HEK293T (cell line): ENCODE measurements at regions not wholly inside any gene's neighbourhood (a gene's known extent, or its start where the extent isn't known, plus 50 kb on each side); places are given as distances from the start of the nearest gene placed in this dataset.
"Not testable (repeated sequence)": the region's sequence is repeated elsewhere in the genome, so short reads cannot be mapped to it uniquely, and the experiment has no call there.

Experiments
- CTCF ChIA-PET: fragments of 350-600 bp; formaldehyde crosslinking; extraction: SDS; loops from one replicate; lab custom pipeline; 2021; ENCODE audit warnings: antibody characterized with exemption, inconsistent platforms; lab: Yijun Ruan, JAX
- POLR2A ChIA-PET: fragments of 350-600 bp; formaldehyde crosslinking; extraction: SDS; loops from one replicate; lab custom pipeline; 2020; ENCODE audit warnings: antibody characterized with exemption, inconsistent platforms; lab: Yijun Ruan, JAX
- DNase-seq: peaks from one replicate; pipeline ENCODE4 v3.0.0; 2012; ENCODE audit warnings: mixed read lengths; ENCODE audit errors: extremely low spot score
- ARNT ChIP-seq: fragments of 450-650 bp; IDR thresholded peaks from 2 replicates; pipeline ENCODE4 v1.6.1; 2017; ENCODE audit warnings: mild to moderate bottlenecking
- BHLHE40 ChIP-seq: fragments of 450-650 bp; IDR thresholded peaks from 2 replicates; pipeline ENCODE4 v1.6.1; 2016; ENCODE audit warnings: mild to moderate bottlenecking, moderate library complexity, borderline replicate concordance
- CTBP1 ChIP-seq: fragments of 450-650 bp; IDR thresholded peaks from 2 replicates; pipeline ENCODE4 v1.6.1; 2016; ENCODE audit warnings: borderline replicate concordance
- ELF4 ChIP-seq: fragments of 450-650 bp; IDR thresholded peaks from 2 replicates; pipeline ENCODE4 v1.6.1; 2017; ENCODE audit warnings: antibody characterized with exemption
- FOXA1 ChIP-seq: fragments of 450-650 bp; IDR thresholded peaks from 2 replicates; pipeline ENCODE4 v1.6.1; 2016; ENCODE audit warnings: mild to moderate bottlenecking
- FOXK2 ChIP-seq: fragments of 450-650 bp; IDR thresholded peaks from 2 replicates; pipeline ENCODE4 v1.6.1; 2016; ENCODE audit warnings: mild to moderate bottlenecking
- FOXM1 ChIP-seq: fragments of 450-650 bp; IDR thresholded peaks from 2 replicates; pipeline ENCODE4 v1.6.1; 2017; ENCODE audit warnings: mild to moderate bottlenecking, borderline replicate concordance
- HDGF ChIP-seq: fragments of 450-650 bp; IDR thresholded peaks from 2 replicates; pipeline ENCODE4 v1.6.1; 2017; ENCODE audit warnings: antibody characterized with exemption, borderline replicate concordance
- L3MBTL2 ChIP-seq: fragments of 450-650 bp; conservative IDR thresholded peaks from 2 replicates; pipeline ENCODE4 v1.6.1; 2016; ENCODE audit warnings: mild to moderate bottlenecking
- LEF1 ChIP-seq: fragments of 450-650 bp; IDR thresholded peaks from 2 replicates; pipeline ENCODE4 v1.6.1; 2017; ENCODE audit warnings: mild to moderate bottlenecking, borderline replicate concordance
- NFRKB ChIP-seq: fragments of 450-650 bp; IDR thresholded peaks from 2 replicates; pipeline ENCODE4 v1.6.1; 2016; ENCODE audit warnings: mild to moderate bottlenecking, moderate library complexity
- PKNOX1 ChIP-seq: fragments of 450-650 bp; IDR thresholded peaks from 2 replicates; pipeline ENCODE4 v1.6.1; 2016
- SP1 ChIP-seq: fragments of 450-650 bp; IDR thresholded peaks from 2 replicates; pipeline ENCODE4 v1.6.1; 2017
- SUZ12 ChIP-seq: fragments of 450-650 bp; IDR thresholded peaks from 2 replicates; pipeline ENCODE4 v1.6.1; 2016; ENCODE audit warnings: mild to moderate bottlenecking
- TARDBP ChIP-seq: fragments of 450-650 bp; IDR thresholded peaks from 2 replicates; pipeline ENCODE4 v1.6.1; 2016
- ZNF384 ChIP-seq: fragments of 450-650 bp; IDR thresholded peaks from 2 replicates; pipeline ENCODE4 v1.6.1; 2016

GRCh38 chr21:7916329-7917303 is 2604.8 kb upstream of the TPTE start:
- DNase-seq = no peak
- ChIA-PET POLR2A (no interaction called here), CTCF (no interaction called here)
- TF ChIP-seq CTBP1 (no peak), NFRKB (no peak), PKNOX1 (no peak), ZNF384 (no peak), TARDBP (no peak), FOXM1 (no peak), ARNT (no peak), SP1 (no peak), LEF1 (no peak), BHLHE40 (no peak), HDGF (no peak), L3MBTL2 (no peak), SUZ12 (no peak), FOXK2 (no peak)

DNA sequence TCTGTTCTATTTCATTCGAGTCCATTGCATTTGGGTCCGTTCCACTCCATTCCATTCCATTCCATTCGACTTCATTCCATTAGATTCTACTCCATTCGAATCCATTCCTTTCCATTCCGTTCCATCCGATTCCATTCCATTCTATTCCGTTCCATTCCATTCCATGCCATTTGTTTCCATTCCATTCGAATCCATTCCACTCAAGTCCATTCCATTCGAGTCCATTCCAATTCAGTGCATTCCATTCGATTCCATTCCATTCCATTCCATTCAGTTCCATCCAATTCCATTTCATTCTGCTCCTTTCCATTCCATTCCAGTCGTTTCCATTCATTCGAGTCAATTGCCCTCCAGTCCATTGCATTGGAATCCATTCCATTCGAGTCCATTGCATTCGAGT is 2603.7 kb upstream of the TPTE start:
- DNase-seq = no peak
- no peak for TF ChIP-seq NFRKB
- no peak for TF ChIP-seq SUZ12
- no peak for TF ChIP-seq FOXK2
- TF ChIP-seq FOXM1 = no peak
- TF ChIP-seq SP1 = no peak
- no peak for TF ChIP-seq ZNF384
- ChIA-PET CTCF (no interaction called here), POLR2A (no interaction called here)

GRCh38 chr21:7925918-7926582 is 2595.3 kb upstream of the TPTE start:
- CTCF ChIA-PET, POLR2A ChIA-PET, DNase-seq: not testable (repeated sequence)

GRCh38 chr21:7928528-7928927 is 2592.9 kb upstream of the TPTE start:
- POLR2A ChIA-PET, DNase-seq, CTCF ChIA-PET: not testable (repeated sequence)

DNA sequence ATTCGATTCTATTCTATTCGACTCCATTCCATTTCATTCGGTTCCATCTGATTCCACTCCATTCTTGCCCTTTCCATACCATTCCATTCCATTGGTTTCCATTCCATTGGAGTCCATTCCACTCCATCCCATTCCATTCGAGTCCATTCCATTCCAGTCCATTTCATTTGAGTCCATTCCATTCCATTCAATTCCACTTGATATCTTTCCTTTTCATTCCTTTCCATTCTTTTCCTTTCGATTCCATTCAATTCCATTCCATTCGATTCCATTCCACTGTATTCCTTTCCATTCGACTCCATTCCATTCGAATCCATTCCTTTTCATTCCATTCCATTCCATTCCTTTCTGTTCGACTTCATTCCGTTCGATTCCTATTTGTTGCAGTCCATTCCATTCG is 2591.8 kb upstream of the TPTE start:
- CTCF ChIA-PET, DNase-seq, POLR2A ChIA-PET: not testable (repeated sequence)

DNA sequence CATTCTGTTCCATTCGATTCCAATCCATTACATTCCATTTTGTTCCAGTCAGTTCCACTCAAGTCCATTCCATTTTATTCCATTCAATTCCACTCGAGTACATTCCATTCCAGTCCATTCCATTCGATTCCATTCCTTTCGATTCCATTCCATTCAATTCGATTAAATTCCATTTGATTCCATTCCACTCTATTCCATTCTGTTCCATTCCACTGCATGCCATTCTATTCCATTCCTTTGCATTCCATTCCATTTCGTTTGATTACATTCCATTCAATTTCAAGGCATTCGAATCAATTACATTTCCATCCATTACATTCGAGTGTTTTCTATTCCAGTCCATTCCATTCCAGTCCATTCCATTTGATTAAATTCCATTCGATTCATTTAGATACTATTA is 2590.9 kb upstream of the TPTE start:
- POLR2A ChIA-PET, DNase-seq, CTCF ChIA-PET: not testable (repeated sequence)

DNA sequence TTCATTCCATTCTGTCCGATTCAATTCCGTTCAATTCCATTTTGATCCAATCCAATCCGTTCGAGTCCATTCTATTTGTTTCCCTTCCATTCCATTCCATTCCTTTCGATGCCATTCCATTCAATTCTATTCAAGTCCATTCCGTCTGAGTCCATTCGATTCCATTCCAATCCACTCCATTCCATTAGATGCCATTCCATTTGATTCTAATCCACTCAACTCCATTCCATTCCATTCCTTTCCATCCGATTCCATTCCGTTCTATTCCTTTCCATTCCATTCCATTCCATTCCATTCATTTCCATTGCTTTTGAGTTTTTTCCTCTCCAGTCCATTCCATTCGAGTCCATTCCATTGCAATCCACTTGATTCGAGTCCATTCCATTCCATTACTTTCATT is 2589.3 kb upstream of the TPTE start:
- DNase-seq, CTCF ChIA-PET, POLR2A ChIA-PET: not testable (repeated sequence)

GRCh38 chr21:7932834-7933233 is 2588.5 kb upstream of the TPTE start:
- DNase-seq, CTCF ChIA-PET, POLR2A ChIA-PET: not testable (repeated sequence)

DNA sequence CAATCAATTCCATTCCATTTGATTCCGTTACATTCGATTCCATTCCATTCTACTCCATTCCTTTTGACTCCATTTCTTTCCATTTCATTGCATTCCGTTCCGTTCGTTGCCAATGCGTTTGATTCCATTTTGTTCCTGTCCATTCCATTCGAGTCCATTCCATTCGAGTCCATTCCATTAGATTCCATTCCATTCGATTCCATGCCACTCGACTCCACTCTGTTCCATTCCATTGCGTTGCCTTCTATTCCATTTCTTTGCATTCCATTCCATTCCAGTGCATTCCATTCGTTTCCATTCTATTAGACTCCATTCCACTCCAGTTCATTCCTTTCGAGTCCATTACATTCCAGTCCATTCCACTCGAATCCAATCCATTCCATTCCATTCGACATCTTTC is 2587.5 kb upstream of the TPTE start:
- CTCF ChIA-PET = no interaction called here
- POLR2A ChIA-PET = no interaction called here
- TF ChIP-seq LEF1 (no peak), ARNT (no peak), L3MBTL2 (no peak), ELF4 (no peak), TARDBP (no peak), PKNOX1 (no peak), FOXM1 (no peak), SP1 (no peak), CTBP1 (no peak), FOXK2 (no peak), NFRKB (no peak), ZNF384 (no peak), BHLHE40 (no peak), FOXA1 (no peak), SUZ12 (no peak), HDGF (no peak)
- DNase-seq = no peak

GRCh38 chr21:7937297-7937696 is 2584.1 kb upstream of the TPTE start:
- CTCF ChIA-PET = not testable (repeated sequence)

GRCh38 chr21:7938223-7938622 is 2583.2 kb upstream of the TPTE start:
- POLR2A ChIA-PET, DNase-seq, CTCF ChIA-PET: not testable (repeated sequence)

More at GRCh38 chr21:7937297-7937696, 2584.1 kb upstream of the TPTE start:
- DNase-seq, POLR2A ChIA-PET: not testable (repeated sequence)

DNA sequence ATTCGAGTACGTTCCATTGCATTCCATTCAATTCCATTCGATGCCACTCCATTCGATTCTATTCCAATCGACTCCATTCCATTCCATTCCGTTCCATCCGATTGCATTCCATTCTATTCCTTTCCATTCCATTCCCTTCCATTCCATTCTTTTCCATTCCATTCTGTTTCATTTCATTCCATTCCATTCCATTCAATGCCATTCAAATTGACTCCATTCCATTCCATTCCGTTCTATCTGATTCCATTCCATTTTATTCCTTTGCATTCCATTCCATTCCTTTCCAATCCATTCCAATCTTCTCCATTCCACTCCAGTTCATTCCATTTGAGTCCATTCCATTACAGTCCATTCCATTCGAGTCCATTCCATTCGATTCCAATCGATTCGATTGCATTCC is 2580.0 kb upstream of the TPTE start:
- DNase-seq, CTCF ChIA-PET, POLR2A ChIA-PET: not testable (repeated sequence)

GRCh38 chr21:7942219-7942618 is 2579.2 kb upstream of the TPTE start:
- CTCF ChIA-PET = not testable (repeated sequence)

More at GRCh38 chr21:7942219-7942618, 2579.2 kb upstream of the TPTE start:
- POLR2A ChIA-PET, DNase-seq: not testable (repeated sequence)
